GM23248 (cell line): ENCODE measurements at regions not wholly inside any gene's neighbourhood (a gene's known extent, or its start where the extent isn't known, plus 50 kb on each side); places are given as distances from the start of the nearest gene placed in this dataset.

Source experiments
- EZH2 ChIP-seq: fragments of 200-600 bp; sonication (generic); IDR thresholded peaks from 2 replicates; pipeline ENCODE4 v1.6.1; 2018; ENCODE audit warnings: antibody characterized with exemption, mild to moderate bottlenecking; ENCODE audit not compliant: insufficient read depth, poor library complexity, severe bottlenecking
- EZH2phosphoT487 ChIP-seq: fragments of 200-600 bp; sonication (generic); IDR thresholded peaks from 2 replicates; pipeline ENCODE4 v1.6.1; 2018; ENCODE audit warnings: antibody characterized with exemption, moderate library complexity, mild to moderate bottlenecking, low read depth; ENCODE audit not compliant: insufficient read depth

DNA sequence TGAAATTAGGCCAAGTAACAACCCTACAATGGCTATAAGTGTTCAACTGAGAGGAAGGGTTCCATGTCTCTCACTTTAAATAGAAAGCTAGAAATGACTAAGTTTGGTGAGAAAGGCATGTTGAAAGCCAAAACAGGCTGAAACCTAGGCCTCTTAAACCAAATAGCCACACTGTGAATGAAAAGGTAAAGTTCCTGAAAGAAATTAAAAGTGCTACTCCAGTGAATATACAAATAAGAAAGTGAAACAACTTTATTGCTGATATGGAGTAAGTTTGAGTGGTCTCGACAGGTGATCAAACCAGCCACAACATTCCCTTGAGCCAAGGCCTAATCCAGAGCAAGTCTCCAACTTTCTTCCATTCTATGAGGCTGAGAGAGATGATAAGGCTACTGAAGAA is 209.6 kb downstream of the KLF12 start:
- TF ChIP-seq EZH2 (no peak), EZH2phosphoT487 (no peak)
